B cell (primary cell): ENCODE measurements at regions not wholly inside any gene's neighbourhood (a gene's known extent, or its start where the extent isn't known, plus 50 kb on each side); places are given as distances from the start of the nearest gene placed in this dataset.

Experiments used
- ATAC-seq: fragments of 200-7000 bp; cut with Tn5 transposase; one replicate; pipeline ENCODE4 v1.10.0; 2021; ENCODE audit warnings: low read depth, mild to moderate bottlenecking, moderate number of reproducible peaks, moderate library complexity
- CTCF ChIA-PET: fragments of 350-600 bp; sonication (Branson Sonifier 250); formaldehyde crosslinking; loops from one replicate; lab custom pipeline; 2021; ENCODE audit warnings: antibody characterized with exemption, inconsistent platforms; lab: Charles Lee
- POLR2A ChIA-PET: fragments of 350-600 bp; sonication (Branson Sonifier 250); formaldehyde crosslinking; loops from one replicate; lab custom pipeline; 2021; ENCODE audit warnings: antibody characterized with exemption; lab: Charles Lee
- DNase-seq: peaks from one replicate; pipeline ENCODE4 v3.0.0; 2013
- H2AFZ ChIP-seq: 2 replicates; pipeline ENCODE4 v1.6.1; 2012; ENCODE audit warnings: mild to moderate bottlenecking, low read depth, low read length; ENCODE audit not compliant: insufficient read depth, poor library complexity, severe bottlenecking
- H3K27ac ChIP-seq, 2 donors: 1 replicate in 1 of 2; 2 replicates in 1 of 2; pipeline ENCODE4 v1.5.1; 2012 to 2013; ENCODE audit warnings: low read length in 2 of 2, mild to moderate bottlenecking in 2 of 2, moderate library complexity in 1 of 2
- H3K27me3 ChIP-seq, 4 experiments: fragments of 200-600 bp in 1 of 4; sonication (generic) in 1 of 4; replicated peaks in 1 of 4; 1 replicate in 2 of 4; 2 replicates in 2 of 4; pipeline versions ENCODE4 v1.6.1 to v1.7.0; 2013 to 2016; ENCODE audit warnings: low read length in 3 of 4, mild to moderate bottlenecking in 2 of 4, mixed read lengths in 1 of 4, moderate library complexity in 1 of 4; ENCODE audit not compliant: insufficient read depth in 4 of 4, control insufficient read depth in 3 of 4; ENCODE audit errors: control extremely low read depth in 1 of 4
- H3K36me3 ChIP-seq, 2 experiments: replicated peaks in 1 of 2; 1 replicate in 1 of 2; 2 replicates in 1 of 2; pipeline versions ENCODE4 v1.6.1 to v1.7.1; 2013; ENCODE audit warnings: low read length in 1 of 2; ENCODE audit not compliant: insufficient read depth in 2 of 2, control insufficient read depth in 1 of 2; ENCODE audit errors: control extremely low read depth in 1 of 2, extremely low read depth in 1 of 2
- H3K4me1 ChIP-seq, 2 donors: fragments of 200-600 bp in 1 of 2; sonication (generic) in 1 of 2; 1 replicate in 1 of 2; 2 replicates in 1 of 2; pipeline versions ENCODE4 v1.5.1 to v1.6.1; 2013 to 2017; ENCODE audit warnings: low read length in 2 of 2; ENCODE audit not compliant: control insufficient read depth in 2 of 2, insufficient read depth in 2 of 2
- H3K4me2 ChIP-seq: replicated peaks from 2 replicates; pipeline ENCODE3; 2012; ENCODE audit warnings: mild to moderate bottlenecking, low read depth, low read length; ENCODE audit not compliant: poor library complexity, severe bottlenecking
- H3K4me3 ChIP-seq, 5 experiments: fragments of 200-600 bp in 1 of 5; sonication (generic) in 1 of 5; 1 replicate in 3 of 5; 2 replicates in 2 of 5; pipeline versions ENCODE4 v1.5.1 to v1.7.0; 2011 to 2016; ENCODE audit warnings: low read length in 4 of 5, mild to moderate bottlenecking in 4 of 5, low read depth in 2 of 5, control low read depth in 1 of 5, moderate library complexity in 1 of 5; ENCODE audit not compliant: insufficient read depth in 1 of 5; ENCODE audit errors: control extremely low read depth in 1 of 5, extremely low read depth in 1 of 5
- H3K79me2 ChIP-seq: fragments of 200-600 bp; sonication (generic); one replicate; pipeline ENCODE4 v1.6.0; 2016; ENCODE audit warnings: low read length; ENCODE audit not compliant: control insufficient read depth, insufficient read depth
- H3K9ac ChIP-seq: fragments of 200-600 bp; sonication (generic); 2 replicates; pipeline ENCODE4 v1.6.1; 2017; ENCODE audit warnings: mild to moderate bottlenecking, low read length, moderate library complexity
- H3K9me3 ChIP-seq, 3 donors: one replicate each; pipeline versions ENCODE4 v1.6.1 to v1.7.1; 2013; ENCODE audit warnings: low read length in 2 of 3; ENCODE audit not compliant: control insufficient read depth in 2 of 3, insufficient read depth in 1 of 3; ENCODE audit errors: control extremely low read depth in 1 of 3
- H4K20me1 ChIP-seq: 2 replicates; pipeline ENCODE4 v1.6.0; 2012; ENCODE audit warnings: mild to moderate bottlenecking, low read length; ENCODE audit not compliant: insufficient read depth, control insufficient read depth, poor library complexity, severe bottlenecking
- H3K27ac Mint-ChIP-seq: one replicate; pipeline ENCODE4 v1.8.0; 2021; ENCODE audit warnings: mixed read lengths
- H3K27me3 Mint-ChIP-seq: one replicate; pipeline ENCODE4 v1.8.0; 2021; ENCODE audit warnings: mixed read lengths
- H3K4me1 Mint-ChIP-seq: one replicate; pipeline ENCODE4 v1.8.0; 2021; ENCODE audit warnings: mixed read lengths
- H3K4me3 Mint-ChIP-seq: one replicate; pipeline ENCODE4 v1.8.0; 2021; ENCODE audit warnings: mixed read lengths
- H3K9me3 Mint-ChIP-seq: one replicate; pipeline ENCODE4 v1.8.0; 2022; ENCODE audit warnings: mixed read lengths; ENCODE audit not compliant: insufficient read depth
- CTCF ChIP-seq: fragments of 200-600 bp; IDR thresholded peaks from one replicate; pipeline ENCODE4 v1.8.0; 2022; ENCODE audit warnings: antibody characterized with exemption, mild to moderate bottlenecking
- EZH2 ChIP-seq: IDR thresholded peaks from 2 replicates; pipeline ENCODE4 v1.6.1; 2012; ENCODE audit warnings: borderline replicate concordance, low read depth, mild to moderate bottlenecking, moderate library complexity, low read length; ENCODE audit not compliant: insufficient read depth, poor library complexity, severe bottlenecking
- WGBS: methylation state at CpG from one replicate; pipeline ENCODE4 v1.1.5; 2013; ENCODE audit warnings: missing lambda C conversion rate; ENCODE audit not compliant: insufficient coverage; 5-methylcytosine and 5-hydroxymethylcytosine counted together
- intact Hi-C: fragments of 100-400 bp; cut with micrococcal nuclease; formaldehyde crosslinking; loops from one replicate; pipeline ENCODE4 v1.10.0; 2022

GRCh38 chr4:138414202-138414601, 172.1 kb upstream of the SLC7A11 start:
- no peak overlapping the region for H2AFZ ChIP-seq
- intact Hi-C loops: no loop called here
- Mint-ChIP-seq H3K27me3 (no peaks in the 10 kb centered on the region), H3K4me3 (no peak overlapping the region), H3K27ac (no peak overlapping the region), H3K4me1 (no peaks in the 10 kb centered on the region), H3K9me3 (no peaks in the 10 kb centered on the region)
- H3K36me3 ChIP-seq: no peaks in the 10 kb centered on the region
- no peaks in the 10 kb centered on the region for H4K20me1 ChIP-seq
- no peaks in the 10 kb centered on the region for H3K79me2 ChIP-seq
- no peak overlapping the region for H3K27ac ChIP-seq
- TF ChIP-seq CTCF (no peak), EZH2 (no peak)
- no peak for DNase-seq
- CTCF ChIA-PET: no interaction called here
- no peak overlapping the region for H3K4me2 ChIP-seq
- 75% methylated on average over 1 of the region's 1 CpG for WGBS
- POLR2A ChIA-PET: no interaction called here
- H3K9ac ChIP-seq: no peak overlapping the region
- no peak for ATAC-seq
- H3K4me1 ChIP-seq: no peaks in the 10 kb centered on the region
- no peak overlapping the region for H3K4me3 ChIP-seq
- H3K27me3 ChIP-seq: no peaks in the 10 kb centered on the region
- H3K9me3 ChIP-seq: no peaks in the 10 kb centered on the region

- ChIA-PET CTCF (no interaction called here), POLR2A (no interaction called here)
- WGBS: no CpG with 5 or more reads among the region's 1 CpG
Measured at GRCh38 chr4:138413273-138413672, 171.1 kb upstream of the SLC7A11 start.

More at GRCh38 chr4:138413273-138413672, 171.1 kb upstream of the SLC7A11 start:
- DNase-seq: no peak
- no peak overlapping the region for H3K9ac ChIP-seq
- no peaks in the 10 kb centered on the region for H3K27me3 Mint-ChIP-seq
- H3K27ac ChIP-seq: no peak overlapping the region
- H3K4me1 Mint-ChIP-seq: no peaks in the 10 kb centered on the region
- no peak overlapping the region for H3K4me3 ChIP-seq
- no peak overlapping the region for H3K4me2 ChIP-seq
- no peak overlapping the region for H3K4me3 Mint-ChIP-seq
- no peaks in the 10 kb centered on the region for H3K79me2 ChIP-seq
- H3K9me3 ChIP-seq: no peaks in the 10 kb centered on the region
- H2AFZ ChIP-seq: no peak overlapping the region
- no peak for TF ChIP-seq EZH2
- TF ChIP-seq CTCF: no peak
- no peaks in the 10 kb centered on the region for H4K20me1 ChIP-seq
- H3K4me1 ChIP-seq: no peaks in the 10 kb centered on the region
- no peaks in the 10 kb centered on the region for H3K36me3 ChIP-seq
- intact Hi-C loops: no loop called here
- no peaks in the 10 kb centered on the region for H3K9me3 Mint-ChIP-seq
- H3K27me3 ChIP-seq: no peaks in the 10 kb centered on the region
- H3K27ac Mint-ChIP-seq: no peak overlapping the region
- ATAC-seq: no peak
